DND-41 (cell line): ENCODE measurements at regions not wholly inside any gene's neighbourhood (a gene's known extent, or its start where the extent isn't known, plus 50 kb on each side); places are given as distances from the start of the nearest gene placed in this dataset.
"Not testable (repeated sequence)": the region's sequence is repeated elsewhere in the genome, so short reads cannot be mapped to it uniquely, and the experiment has no call there.

Experiments used
- ATAC-seq: fragments of 200-7000 bp; cut with Tn5 transposase; 3 replicates; pipeline ENCODE4 v1.9.1; 2021; ENCODE audit warnings: low read depth; ENCODE audit not compliant: insufficient read depth
- DNase-seq: peaks from one replicate; pipeline ENCODE4 v3.0.0-alpha.2; 2020
- H2AFZ ChIP-seq: 2 replicates; pipeline ENCODE4 v1.6.0; 2012; ENCODE audit warnings: low read depth, low read length
- H3K27ac ChIP-seq: 2 replicates; pipeline ENCODE4 v1.5.1; 2012; ENCODE audit warnings: low read length, inconsistent platforms
- H3K27me3 ChIP-seq: fragments of 200-600 bp; sonication (generic); 2 replicates; pipeline ENCODE4 v1.6.0; 2012; ENCODE audit warnings: low read length, mild to moderate bottlenecking, inconsistent platforms; ENCODE audit not compliant: insufficient read depth, poor library complexity
- H3K36me3 ChIP-seq: 2 replicates; pipeline ENCODE4 v1.5.1; 2012; ENCODE audit warnings: low read length, inconsistent platforms; ENCODE audit not compliant: insufficient read depth
- H3K4me1 ChIP-seq: 2 replicates; pipeline ENCODE4 v1.5.1; 2012; ENCODE audit warnings: mild to moderate bottlenecking, low read length; ENCODE audit not compliant: insufficient read depth
- H3K4me2 ChIP-seq: 2 replicates; pipeline ENCODE4 v1.6.0; 2012; ENCODE audit warnings: mild to moderate bottlenecking, moderate library complexity, low read length, inconsistent platforms; ENCODE audit not compliant: insufficient read depth
- H3K4me3 ChIP-seq, 2 experiments: fragments of 200-600 bp in 1 of 2; shearing (Covaris generic) in 1 of 2; 2 replicates each; pipeline ENCODE4 v1.5.1; 2012 to 2016; ENCODE audit warnings: inconsistent platforms in 2 of 2, low read length in 2 of 2, mild to moderate bottlenecking in 2 of 2, low read depth in 1 of 2, moderate library complexity in 1 of 2
- H3K79me2 ChIP-seq: 2 replicates; pipeline ENCODE4 v1.6.0; 2012; ENCODE audit warnings: low read length, inconsistent platforms; ENCODE audit not compliant: insufficient read depth
- H3K9ac ChIP-seq: 2 replicates; pipeline ENCODE4 v1.6.0; 2012; ENCODE audit warnings: low read depth, mild to moderate bottlenecking, inconsistent platforms, low read length, moderate library complexity
- H3K9me3 ChIP-seq: 2 replicates; pipeline ENCODE4 v1.5.1; 2012; ENCODE audit warnings: low read length, moderate library complexity, mild to moderate bottlenecking, inconsistent platforms; ENCODE audit not compliant: insufficient read depth, severe bottlenecking
- H4K20me1 ChIP-seq: 2 replicates; pipeline ENCODE4 v1.6.0; 2012; ENCODE audit warnings: low read length; ENCODE audit not compliant: insufficient read depth
- CTCF ChIP-seq: IDR thresholded peaks from 2 replicates; pipeline ENCODE4 v1.5.1; 2012; ENCODE audit warnings: borderline replicate concordance, low read length, moderate library complexity, mild to moderate bottlenecking; ENCODE audit not compliant: poor library complexity, severe bottlenecking; ENCODE audit errors: extremely low read depth
- EZH2 ChIP-seq: IDR thresholded peaks from 3 replicates; pipeline ENCODE4 v1.6.1; 2012; ENCODE audit warnings: borderline replicate concordance, low read depth, mild to moderate bottlenecking, moderate library complexity, low read length, inconsistent platforms; ENCODE audit not compliant: severe bottlenecking

GRCh38 chr18:4541588-4541987, 86.5 kb upstream of the DLGAP1 start:
- no peak overlapping the region for H3K9ac ChIP-seq
- no peaks in the 10 kb centered on the region for H3K79me2 ChIP-seq
- DNase-seq = no peak
- H3K27ac ChIP-seq = no peak overlapping the region
- peaks cover 8% of the 10 kb centered on the region for H3K9me3 ChIP-seq
- no peaks in the 10 kb centered on the region for H3K36me3 ChIP-seq
- H3K4me2 ChIP-seq = no peak overlapping the region
- no peaks in the 10 kb centered on the region for H3K4me1 ChIP-seq
- TF ChIP-seq CTCF (no peak), EZH2 (no peak)
- no peaks in the 10 kb centered on the region for H3K27me3 ChIP-seq
- no peak for ATAC-seq
- H2AFZ ChIP-seq = no peak overlapping the region
- H4K20me1 ChIP-seq = no peaks in the 10 kb centered on the region
- no peak overlapping the region for H3K4me3 ChIP-seq

- TF ChIP-seq EZH2 (no peak), CTCF (no peak)
- H3K27ac ChIP-seq = no peak overlapping the region
- H3K4me1 ChIP-seq = no peaks in the 10 kb centered on the region
- H3K9me3 ChIP-seq = peaks cover 26% of the 10 kb centered on the region
- no peak overlapping the region for H3K4me2 ChIP-seq
- H4K20me1 ChIP-seq = no peaks in the 10 kb centered on the region
- no peak overlapping the region for H2AFZ ChIP-seq
- no peak overlapping the region for H3K4me3 ChIP-seq
- H3K36me3 ChIP-seq = no peaks in the 10 kb centered on the region
- H3K79me2 ChIP-seq = no peaks in the 10 kb centered on the region
- DNase-seq = no peak
- no peak overlapping the region for H3K9ac ChIP-seq
- ATAC-seq = no peak
- no peaks in the 10 kb centered on the region for H3K27me3 ChIP-seq
Measured at GRCh38 chr18:4536447-4536846, 81.3 kb upstream of the DLGAP1 start.

GRCh38 chr18:4528405-4528804, 73.3 kb upstream of the DLGAP1 start:
- no peak overlapping the region for H3K4me2 ChIP-seq
- no peaks in the 10 kb centered on the region for H3K36me3 ChIP-seq
- H3K9ac ChIP-seq = no peak overlapping the region
- no peaks in the 10 kb centered on the region for H3K27me3 ChIP-seq
- H3K79me2 ChIP-seq = no peaks in the 10 kb centered on the region
- TF ChIP-seq CTCF = no peak
- no peak for TF ChIP-seq EZH2
- DNase-seq (no peak), ATAC-seq (no peak)
- no peak overlapping the region for H3K27ac ChIP-seq
- no peak overlapping the region for H3K4me3 ChIP-seq
- H3K9me3 ChIP-seq = peaks cover 9% of the 10 kb centered on the region
- H3K4me1 ChIP-seq = no peaks in the 10 kb centered on the region
- no peak overlapping the region for H2AFZ ChIP-seq
- H4K20me1 ChIP-seq = no peaks in the 10 kb centered on the region

- ATAC-seq, H3K27ac ChIP-seq: not testable (repeated sequence)
Measured at GRCh38 chr18:4527826-4528225, 72.7 kb upstream of the DLGAP1 start.

More at GRCh38 chr18:4527826-4528225, 72.7 kb upstream of the DLGAP1 start:
- not testable (repeated sequence) for H3K9ac ChIP-seq, H2AFZ ChIP-seq, H3K36me3 ChIP-seq, H3K4me1 ChIP-seq, H3K4me3 ChIP-seq, H3K4me2 ChIP-seq, H3K27me3 ChIP-seq, H3K79me2 ChIP-seq, H4K20me1 ChIP-seq, DNase-seq, H3K9me3 ChIP-seq
